NCI-H1694 treated with DMSO at 0.1 percent for 48 hours (cell line): ENCODE measurements at regions not wholly inside any gene's neighbourhood (a gene's known extent, or its start where the extent isn't known, plus 50 kb on each side); places are given as distances from the start of the nearest gene placed in this dataset.

Experiments
- DNase-seq: peaks from one replicate; lab custom pipeline; 2025; lab: John Stamatoyannopoulos, UW

GRCh38 chr3:13266005-13266404, 154.1 kb downstream of the NUP210 start:
- no peak for DNase-seq

GRCh38 chr3:13265507-13265906, 154.6 kb downstream of the NUP210 start:
- DNase-seq = no peak

DNA sequence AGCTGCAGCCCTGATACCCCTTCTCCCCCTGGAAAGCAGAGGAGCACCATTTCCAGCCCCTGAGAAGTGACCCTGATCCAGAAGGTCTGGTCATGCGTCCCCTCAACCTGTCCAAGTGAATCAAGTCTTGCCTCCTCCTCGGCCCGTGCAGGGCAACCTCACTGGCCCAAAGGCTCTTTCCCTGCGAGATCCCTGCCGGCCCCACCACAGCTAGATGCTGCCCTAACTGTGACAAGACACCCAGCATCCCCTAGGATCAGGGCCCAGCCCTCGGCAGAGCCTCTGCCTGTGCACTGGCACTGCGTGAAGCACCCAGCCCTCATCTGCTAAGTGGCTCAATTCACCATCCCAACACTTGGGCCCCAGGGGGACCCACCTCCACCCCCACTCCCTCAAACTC, 155.1 kb downstream of the NUP210 start:
- DNase-seq = no peak

GRCh38 chr3:13264468-13264795, 155.7 kb downstream of the NUP210 start:
- DNase-seq = no peak

DNA sequence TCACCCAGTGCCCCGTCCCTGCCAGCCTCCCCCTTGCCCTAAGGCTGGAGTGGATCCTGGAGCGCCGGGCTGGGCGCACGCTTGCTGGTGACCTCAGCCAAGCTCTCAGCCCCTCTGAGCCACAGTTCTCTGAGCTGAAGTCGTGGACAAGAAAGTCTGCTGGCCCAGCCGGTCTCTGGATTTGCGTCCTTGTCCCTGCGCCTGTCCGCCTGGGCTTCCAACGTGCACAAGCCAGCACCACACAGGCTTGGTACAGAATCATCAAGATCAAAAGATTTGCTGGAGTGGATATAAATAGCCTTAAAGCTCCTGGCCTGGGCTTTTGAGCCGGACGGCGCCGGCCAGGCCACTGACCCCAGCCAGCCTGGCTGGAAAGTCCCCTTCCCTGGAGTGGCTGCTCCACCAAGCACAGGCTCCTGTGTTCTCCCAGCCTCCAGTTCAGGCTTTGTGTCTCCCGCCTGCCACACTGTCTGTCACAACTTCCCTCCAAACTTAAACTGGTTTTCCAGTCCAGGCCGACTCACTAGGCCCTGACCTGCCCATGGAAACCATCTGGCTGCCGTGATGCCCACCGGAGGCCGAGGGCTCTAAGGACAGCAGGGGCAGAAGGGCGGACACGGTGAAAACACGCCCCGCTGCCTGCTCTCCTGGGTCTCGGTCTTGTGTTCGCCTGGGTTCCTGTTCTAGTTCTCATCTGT, 156.2 kb downstream of the NUP210 start:
- DNase-seq = no peak

DNA sequence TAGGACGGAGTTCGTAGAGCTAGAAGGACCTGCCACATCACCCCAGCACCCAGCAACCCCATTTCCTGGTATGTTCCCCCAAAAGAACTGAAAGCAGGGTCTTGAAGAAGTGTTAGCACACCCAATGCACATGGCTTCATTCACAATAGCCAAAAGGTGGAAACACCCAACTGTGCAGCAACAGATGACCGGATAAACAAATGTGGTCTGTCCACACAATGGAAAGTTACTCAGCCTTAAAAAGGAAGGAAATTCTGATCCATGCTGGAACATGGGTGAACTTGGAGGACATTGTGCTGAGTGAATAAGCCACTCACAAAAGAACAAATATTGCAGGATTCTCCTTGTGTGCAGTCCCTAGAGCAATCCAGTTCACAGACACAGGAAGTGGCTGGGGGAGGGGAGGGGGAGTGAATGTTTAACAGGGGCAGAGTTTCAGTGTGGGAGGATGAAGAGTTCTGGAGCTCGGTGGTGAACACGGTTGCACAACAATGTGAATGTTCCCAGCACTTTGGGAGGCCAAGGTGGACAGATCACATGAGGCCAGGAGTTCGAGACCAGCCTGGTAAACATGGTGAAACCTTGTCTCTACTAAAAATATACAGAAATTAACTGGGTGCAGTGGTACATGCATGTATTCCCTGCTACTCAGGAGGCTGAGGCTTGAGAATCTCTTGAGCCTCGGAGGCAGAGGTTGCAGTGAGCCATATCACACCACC, 157.5 kb downstream of the NUP210 start:
- no peak for DNase-seq

- no peak for DNase-seq
Observed at GRCh38 chr3:13261892-13262291, 158.2 kb downstream of the NUP210 start.

GRCh38 chr3:13261104-13261830, 158.9 kb downstream of the NUP210 start:
- DNase-seq = no peak

DNA sequence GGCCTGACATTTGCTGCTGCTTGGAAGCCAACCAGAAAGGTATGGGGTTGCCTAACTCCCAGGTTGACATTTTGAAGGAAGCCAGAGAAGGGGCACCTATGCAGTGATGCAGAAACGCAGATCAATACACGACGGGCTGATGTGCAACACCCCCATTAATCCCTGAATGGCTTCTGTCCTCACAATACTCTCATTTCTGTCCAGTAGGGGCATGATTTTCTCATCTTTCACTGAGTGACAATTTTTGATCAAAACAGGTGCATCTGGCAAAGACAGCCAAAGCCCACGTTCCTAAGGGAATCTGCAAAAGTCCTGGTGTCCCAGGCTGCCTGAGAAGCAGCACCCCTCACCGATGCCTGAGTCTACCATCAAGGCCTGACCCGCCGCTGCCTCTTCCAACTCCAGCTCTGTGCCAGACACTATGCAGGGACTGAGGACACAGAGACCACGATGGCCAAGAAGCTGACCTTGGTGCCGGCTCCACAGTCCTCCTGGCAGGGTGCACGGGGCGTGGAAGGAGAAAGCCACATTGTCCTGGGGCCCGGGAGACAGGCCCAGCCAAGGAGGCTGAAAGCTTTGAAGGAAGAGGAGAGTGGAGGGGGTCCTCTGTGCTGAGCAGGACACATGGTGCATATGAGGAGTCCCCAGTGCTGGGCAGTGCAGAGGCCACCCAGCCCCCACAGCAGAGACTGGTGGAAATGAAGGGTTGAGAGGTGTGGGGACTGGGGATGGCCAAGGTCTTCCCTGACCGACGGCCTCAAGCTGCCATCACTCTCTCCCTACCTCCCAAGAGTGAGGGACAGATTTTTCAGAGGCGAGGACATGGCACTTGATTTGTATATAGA, 159.6 kb downstream of the NUP210 start:
- no peak for DNase-seq

GRCh38 chr3:13259831-13260230, 160.3 kb downstream of the NUP210 start:
- no peak for DNase-seq

DNA sequence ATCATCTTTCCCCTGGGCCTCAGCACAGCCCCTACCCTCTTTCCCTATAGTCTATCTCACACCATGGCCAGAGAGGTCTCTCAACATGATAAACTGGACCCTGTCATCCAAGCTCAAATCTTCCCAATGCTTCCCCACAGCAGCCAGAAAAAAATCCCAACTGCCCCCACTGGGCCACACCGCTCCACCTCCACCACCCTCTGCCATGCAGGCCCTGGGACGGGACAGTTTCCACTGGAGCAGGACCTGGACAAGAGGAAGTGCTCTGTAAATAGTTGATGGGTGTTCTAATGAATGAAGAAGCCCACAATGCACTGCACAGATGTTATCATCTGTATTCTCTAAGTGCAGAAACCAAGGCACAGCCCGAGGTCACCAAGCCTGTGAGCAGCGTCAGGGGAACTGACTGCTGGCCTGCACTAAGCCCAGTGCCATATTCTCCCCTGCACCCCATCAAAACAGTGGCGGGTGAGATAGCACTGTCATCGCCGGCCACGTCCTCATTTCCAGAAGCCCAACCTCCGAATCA, 161.1 kb downstream of the NUP210 start:
- no peak for DNase-seq

GRCh38 chr3:13258280-13258679, 161.8 kb downstream of the NUP210 start:
- no peak for DNase-seq

- DNase-seq = no peak
Observed at GRCh38 chr3:13257666-13258065, 162.5 kb downstream of the NUP210 start.

DNA sequence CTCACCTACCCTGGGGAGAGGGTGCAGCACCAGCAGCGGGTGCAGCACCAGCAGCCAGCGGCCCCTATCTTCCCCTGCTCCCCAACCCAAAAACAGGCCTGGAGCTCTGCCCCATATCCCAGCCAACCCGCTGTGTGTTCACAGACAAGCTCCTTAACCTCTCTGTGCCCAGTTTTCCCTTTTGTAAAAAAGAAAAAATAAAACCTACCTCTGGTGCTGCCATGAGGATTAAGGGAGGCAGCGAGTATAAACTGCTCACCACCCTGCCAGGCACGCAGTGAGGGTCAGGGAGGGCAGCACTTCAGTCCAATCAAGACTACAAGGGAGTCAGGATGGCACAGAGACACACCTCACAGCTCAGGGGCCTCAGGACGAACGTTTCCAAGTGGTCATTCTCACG, 163.3 kb downstream of the NUP210 start:
- DNase-seq = no peak

- no peak for DNase-seq
Observed at GRCh38 chr3:13254028-13254951, 165.8 kb downstream of the NUP210 start.

DNA sequence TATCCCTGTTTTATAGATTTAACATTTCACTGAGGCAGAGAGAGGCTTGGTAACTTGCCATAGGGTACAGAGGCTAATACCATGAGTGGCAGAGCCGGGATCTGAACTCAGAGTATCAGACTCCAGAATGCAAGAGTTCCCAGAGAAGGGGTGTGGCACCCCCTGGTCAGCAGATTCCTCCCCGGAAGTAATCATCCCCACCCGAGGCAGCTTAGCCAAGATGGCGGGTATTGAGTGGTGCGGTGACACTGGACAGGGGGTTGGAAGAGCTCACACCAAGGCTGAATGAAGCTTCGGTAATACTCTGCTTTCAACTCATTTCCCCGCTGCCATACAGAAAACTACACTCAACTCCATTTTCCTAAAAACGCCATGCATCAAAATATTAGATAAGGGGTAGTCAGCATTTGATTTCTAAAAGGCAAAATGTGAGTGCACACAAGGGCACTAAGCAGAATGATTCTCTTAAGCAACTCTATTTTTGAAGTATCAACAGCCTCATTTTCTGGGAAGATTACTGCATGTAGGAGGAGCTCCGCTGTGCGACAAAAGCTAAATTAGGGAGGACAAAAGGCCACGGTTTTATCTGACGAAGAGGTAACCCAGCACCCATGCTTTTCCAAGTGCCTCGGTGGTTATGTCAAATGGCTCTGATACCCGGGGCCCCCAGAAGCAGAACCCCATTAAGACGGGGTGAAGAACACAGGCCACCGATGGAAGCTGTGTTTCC, 166.7 kb downstream of the NUP210 start:
- DNase-seq = no peak

GRCh38 chr3:13252207-13252606, 167.9 kb downstream of the NUP210 start:
- DNase-seq = no peak

DNA sequence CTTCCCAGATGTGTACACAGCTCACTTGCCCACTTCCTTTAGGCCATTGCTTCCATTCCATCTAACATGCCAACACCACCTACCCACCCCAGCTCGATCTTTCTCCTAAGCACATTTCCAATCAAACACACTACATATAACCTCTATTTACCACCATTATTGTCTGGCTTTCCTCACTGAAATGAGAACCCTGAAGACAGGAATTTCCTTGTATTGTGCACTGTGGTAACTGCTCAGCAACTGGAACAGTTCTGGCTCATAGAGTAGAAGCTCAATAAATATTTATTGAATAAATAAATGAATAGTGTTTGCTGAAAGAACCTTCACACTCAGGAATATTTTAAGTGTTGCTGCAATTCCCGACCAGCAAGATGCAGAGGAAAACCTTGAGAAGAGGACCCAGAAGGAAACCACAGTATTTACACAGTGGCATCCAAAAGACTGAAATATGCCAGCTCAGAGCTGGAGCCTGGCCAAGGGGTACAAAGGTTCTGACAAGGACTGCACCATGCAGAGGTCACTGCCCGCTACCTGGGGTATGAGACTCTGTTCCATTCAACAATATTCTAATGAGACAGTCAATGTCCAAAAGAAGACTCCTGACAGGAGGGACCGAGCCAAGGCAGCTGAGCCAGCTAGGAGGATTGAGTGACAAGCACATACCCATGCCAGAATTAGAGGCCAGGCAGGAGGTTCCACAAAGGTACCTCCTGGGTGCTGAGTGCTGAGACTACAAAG, 168.8 kb downstream of the NUP210 start:
- no peak for DNase-seq

GRCh38 chr3:13249664-13250390, 170.3 kb downstream of the NUP210 start:
- DNase-seq = no peak
